Right hindlimb (tissue), 1 donor: ENCODE measurements at regions not wholly inside any gene's neighbourhood (a gene's known extent, or its start where the extent isn't known, plus 50 kb on each side); places are given as distances from the start of the nearest gene placed in this dataset.

Source experiments
- DNase-seq: peaks from one replicate; pipeline ENCODE4 v3.0.0-alpha.2; 2018

GRCh38 chr7:46854958-46855473 is 726.9 kb downstream of the TNS3 start:
- no peak for DNase-seq

GRCh38 chr7:46853451-46853850 is 728.5 kb downstream of the TNS3 start:
- DNase-seq: no peak

- DNase-seq: no peak
These were observed 729.1 kb downstream of the TNS3 start for GRCh38 chr7:46852795-46853194.

GRCh38 chr7:46850563-46851330 is 731.2 kb downstream of the TNS3 start:
- no peak for DNase-seq

GRCh38 chr7:46848944-46849343 is 733.0 kb downstream of the TNS3 start:
- DNase-seq: no peak

- no peak for DNase-seq
These were observed 733.6 kb downstream of the TNS3 start for GRCh38 chr7:46848311-46848710.

GRCh38 chr7:46847126-46847525 is 734.8 kb downstream of the TNS3 start:
- DNase-seq: no peak

- no peak for DNase-seq
These were observed 737.4 kb downstream of the TNS3 start for GRCh38 chr7:46844486-46844885.

- no peak for DNase-seq
These were observed 740.7 kb downstream of the TNS3 start for GRCh38 chr7:46841248-46841647.

GRCh38 chr7:46839651-46840050 is 742.3 kb downstream of the TNS3 start:
- DNase-seq: no peak

GRCh38 chr7:46838463-46838862 is 743.4 kb downstream of the TNS3 start:
- no peak for DNase-seq

- no peak for DNase-seq
These were observed 746.4 kb downstream of the TNS3 start for GRCh38 chr7:46835556-46835955.

- DNase-seq: no peak
These were observed 747.0 kb downstream of the TNS3 start for GRCh38 chr7:46834921-46835320.

GRCh38 chr7:46833197-46833596 is 748.7 kb downstream of the TNS3 start:
- no peak for DNase-seq

- no peak for DNase-seq
These were observed 749.8 kb downstream of the TNS3 start for GRCh38 chr7:46832136-46832535.

- DNase-seq: no peak
These were observed 762.1 kb downstream of the TNS3 start for GRCh38 chr7:46819819-46820218.

GRCh38 chr7:46814516-46815250 is 767.2 kb downstream of the TNS3 start:
- no peak for DNase-seq

- DNase-seq: no peak
These were observed 769.7 kb downstream of the TNS3 start for GRCh38 chr7:46812101-46812675.

- peak; percentile 81 for DNase-seq
These were observed 770.4 kb downstream of the TNS3 start for GRCh38 chr7:46811529-46811928.

GRCh38 chr7:46810986-46811385 is 770.9 kb downstream of the TNS3 start:
- no peak for DNase-seq

GRCh38 chr7:46809886-46810285 is 772.0 kb downstream of the TNS3 start:
- DNase-seq: no peak

- no peak for DNase-seq
These were observed 775.1 kb downstream of the TNS3 start for GRCh38 chr7:46806856-46807255.

- no peak for DNase-seq
These were observed 779.4 kb downstream of the TNS3 start for GRCh38 chr7:46802479-46802878.

- DNase-seq: no peak
These were observed 790.7 kb downstream of the TNS3 start for GRCh38 chr7:46791188-46791587.
